GM12865 (cell line): ENCODE measurements at regions not wholly inside any gene's neighbourhood (a gene's known extent, or its start where the extent isn't known, plus 50 kb on each side); places are given as distances from the start of the nearest gene placed in this dataset.

ENCODE experiments used
- DNase-seq: peaks from one replicate; pipeline ENCODE4 v3.0.0; 2010; ENCODE audit warnings: low read depth
- H3K4me3 ChIP-seq: 2 replicates; pipeline ENCODE4 v1.5.1; 2011; ENCODE audit warnings: mild to moderate bottlenecking, low read depth, low read length, control low read depth
- CTCF ChIP-seq: IDR thresholded peaks from 2 replicates; pipeline ENCODE4 v1.5.1; 2011; ENCODE audit warnings: low read length, control low read depth, low read depth, inconsistent platforms; ENCODE audit not compliant: insufficient read depth; ENCODE audit errors: missing control alignments

DNA sequence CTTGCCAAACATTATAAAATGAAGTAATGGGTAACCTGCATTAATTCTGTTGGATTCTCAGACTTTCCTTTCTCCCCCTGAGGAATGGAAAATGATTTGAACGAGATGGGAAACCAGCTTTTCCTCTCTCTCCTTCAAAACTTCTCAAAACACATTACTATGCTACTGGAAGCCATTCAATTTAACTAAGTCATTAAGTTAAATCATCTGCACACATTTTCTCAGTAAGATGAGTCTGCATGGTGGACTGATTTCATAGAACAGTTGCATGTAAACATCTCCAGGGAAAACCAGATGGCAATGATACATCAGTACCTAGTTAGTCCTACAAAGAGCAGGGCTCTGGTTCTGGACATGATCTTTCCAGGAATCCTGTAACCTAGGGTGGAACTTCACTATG is 59.9 kb downstream of the BMP4 start:
- DNase-seq: no peak
- no peak for TF ChIP-seq CTCF
- H3K4me3 ChIP-seq: no peak overlapping the region

- no peak for TF ChIP-seq CTCF
- H3K4me3 ChIP-seq: no peak overlapping the region
- peak; percentile 81 for DNase-seq
Observed at GRCh38 chr14:53894456-53894855, 62.2 kb downstream of the BMP4 start.

DNA sequence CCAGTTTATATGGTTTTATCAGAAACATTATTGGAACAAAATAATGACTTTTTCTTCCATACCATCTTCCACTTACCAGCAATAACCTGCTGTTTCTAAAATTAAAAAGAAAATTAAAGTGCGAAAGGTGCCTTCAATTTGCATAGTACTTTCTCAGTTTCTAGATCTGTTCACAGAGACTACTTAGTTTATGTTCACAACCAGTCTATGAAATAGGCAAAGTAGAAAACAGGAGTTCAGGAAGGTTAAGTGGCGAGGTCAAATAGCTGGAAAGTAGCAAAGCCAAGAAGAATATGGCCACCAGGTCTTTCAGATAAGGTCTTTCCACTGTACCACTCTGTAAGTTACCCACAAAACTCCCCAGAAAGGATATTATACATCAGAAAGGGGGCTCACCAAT is 63.3 kb downstream of the BMP4 start:
- peak; percentile 65 for DNase-seq
- no peak for TF ChIP-seq CTCF
- no peak overlapping the region for H3K4me3 ChIP-seq

DNA sequence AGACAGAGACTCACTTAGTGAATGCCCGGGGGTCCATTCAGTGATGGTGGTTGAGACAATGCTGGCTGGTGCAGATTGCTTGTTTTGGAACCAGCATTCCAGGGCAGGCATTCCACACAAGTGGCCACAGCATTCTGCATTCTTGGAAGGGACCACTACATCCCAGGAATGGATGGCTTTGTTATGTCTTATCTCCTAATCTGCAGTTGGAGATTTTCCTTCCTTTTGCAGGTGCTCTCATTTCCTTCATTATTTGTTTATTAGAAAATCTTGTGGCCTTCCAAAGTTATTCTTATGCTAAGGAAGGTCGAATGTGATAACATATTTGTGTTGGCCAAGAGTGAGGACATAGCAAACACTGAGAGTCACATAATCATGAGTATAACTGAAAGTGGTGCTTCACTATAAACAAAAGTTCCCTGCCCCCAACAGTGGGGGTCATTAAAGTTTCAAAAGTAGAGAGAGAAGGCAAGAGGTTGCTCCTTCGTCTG is 66.0 kb downstream of the BMP4 start:
- H3K4me3 ChIP-seq: no peak overlapping the region
- TF ChIP-seq CTCF: no peak
- peak; percentile 69 for DNase-seq

DNA sequence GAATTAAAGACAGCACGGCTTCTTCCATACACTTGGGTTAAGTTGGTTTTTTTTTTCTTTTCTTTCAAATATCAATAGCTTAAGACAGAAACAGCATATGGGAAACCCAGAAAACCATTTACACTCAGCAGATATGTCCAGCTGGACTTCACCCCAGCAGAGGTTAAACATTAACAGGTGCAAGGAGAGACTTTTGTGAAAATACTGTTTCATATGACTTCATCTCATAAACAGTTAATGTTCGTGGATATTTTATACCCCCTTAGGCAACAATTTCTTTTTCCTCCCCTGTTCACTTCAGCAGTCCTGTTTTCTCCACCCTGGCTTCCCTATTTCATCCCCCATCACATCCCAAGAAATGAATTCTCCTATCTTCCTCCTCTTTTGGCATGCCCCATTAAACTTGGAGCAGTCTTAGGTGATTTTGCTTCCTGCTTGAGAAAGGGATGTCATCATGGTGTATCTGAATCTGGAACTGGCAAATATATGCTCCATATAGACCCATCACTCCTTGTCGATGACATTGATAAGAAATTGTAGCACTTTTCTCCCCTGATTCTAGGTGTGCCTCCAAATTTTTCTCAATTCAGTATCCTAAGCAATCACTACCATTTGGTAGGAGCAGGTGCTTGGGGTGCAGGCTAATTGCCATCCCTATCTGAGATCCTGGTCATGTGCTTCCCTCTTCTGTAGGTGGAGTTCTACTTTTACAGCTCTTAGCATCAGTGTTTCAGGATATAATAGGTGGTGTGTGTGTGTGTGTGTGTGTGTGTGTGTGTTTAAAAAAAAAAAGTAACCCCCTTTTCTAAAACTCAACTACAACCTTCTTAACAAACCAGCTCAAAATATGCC is 67.9 kb downstream of the BMP4 start:
- peak; percentile 42 for DNase-seq
- no peak overlapping the region for H3K4me3 ChIP-seq
- TF ChIP-seq CTCF: no peak

DNA sequence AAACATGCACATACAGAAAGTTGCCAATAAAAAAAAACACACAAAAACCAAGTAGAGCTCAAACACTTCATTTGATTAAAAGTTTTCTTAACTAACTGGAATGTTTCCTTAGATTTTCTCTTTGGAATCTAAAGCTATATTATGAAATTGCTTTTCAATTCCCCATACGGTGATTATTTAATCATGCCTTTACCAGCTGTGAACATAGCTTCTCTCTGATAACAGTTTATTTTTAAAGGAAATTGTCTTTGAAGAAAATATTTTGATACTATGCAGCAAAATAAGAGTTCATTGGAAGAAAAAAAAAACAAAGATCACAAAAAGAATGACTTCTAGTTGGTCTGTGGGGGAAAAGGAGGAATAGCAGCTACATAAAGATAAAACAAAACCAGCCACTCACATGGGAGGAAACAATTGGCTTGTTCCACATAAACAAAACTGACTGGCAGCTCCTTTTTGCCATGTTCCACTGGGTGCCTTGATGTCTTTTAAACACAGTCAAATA is 71.4 kb downstream of the BMP4 start:
- no peak for TF ChIP-seq CTCF
- no peak overlapping the region for H3K4me3 ChIP-seq
- DNase-seq: no peak
